Keratinocyte (primary cell): ENCODE measurements at regions not wholly inside any gene's neighbourhood (a gene's known extent, or its start where the extent isn't known, plus 50 kb on each side); places are given as distances from the start of the nearest gene placed in this dataset.

Experiments used
- DNase-seq: peaks from one replicate; pipeline ENCODE4 v3.0.0-alpha.2; 2011; ENCODE audit warnings: low read depth, missing footprints, low spot score
- FAIRE-seq: peaks from 2 replicates; lab custom pipeline; 2011; peaks lifted over from hg19 to GRCh38; lab: Jason Lieb, UNC
- H2AFZ ChIP-seq: 2 replicates; pipeline ENCODE4 v1.6.0; 2012; ENCODE audit warnings: low read length, control low read depth, inconsistent platforms; ENCODE audit not compliant: control insufficient read depth
- H3K27ac ChIP-seq: 2 replicates; pipeline ENCODE4 v1.5.1; 2011; ENCODE audit warnings: low read length; ENCODE audit not compliant: control insufficient read depth, insufficient read depth
- H3K27me3 ChIP-seq: 3 replicates; pipeline ENCODE4 v1.6.0; 2011; ENCODE audit warnings: low read length; ENCODE audit not compliant: control insufficient read depth, insufficient read depth; ENCODE audit errors: extremely low read depth
- H3K36me3 ChIP-seq, 2 experiments: 2 replicates in 1 of 2; 3 replicates in 1 of 2; pipeline ENCODE4 v1.5.1; 2011; ENCODE audit warnings: low read length in 2 of 2, mild to moderate bottlenecking in 1 of 2; ENCODE audit not compliant: control insufficient read depth in 2 of 2, insufficient read depth in 2 of 2; ENCODE audit errors: extremely low read depth in 1 of 2
- H3K4me1 ChIP-seq: 3 replicates; pipeline ENCODE4 v1.5.1; 2011; ENCODE audit warnings: low read length; ENCODE audit not compliant: control insufficient read depth, insufficient read depth; ENCODE audit errors: extremely low read depth
- H3K4me2 ChIP-seq: 3 replicates; pipeline ENCODE4 v1.6.0; 2011; ENCODE audit warnings: low read depth, low read length; ENCODE audit not compliant: control insufficient read depth, insufficient read depth; ENCODE audit errors: extremely low read depth
- H3K4me3 ChIP-seq, 3 experiments: fragments of 200-600 bp in 1 of 3; sonication (generic) in 1 of 3; 2 replicates in 2 of 3; 3 replicates in 1 of 3; pipeline ENCODE4 v1.5.1; 2011 to 2016; ENCODE audit warnings: low read length in 3 of 3, mild to moderate bottlenecking in 3 of 3, control low read depth in 2 of 3, inconsistent platforms in 1 of 3, low read depth in 1 of 3, mixed read lengths in 1 of 3, mixed run types in 1 of 3, moderate library complexity in 1 of 3; ENCODE audit not compliant: control insufficient read depth in 2 of 3, insufficient read depth in 2 of 3; ENCODE audit errors: extremely low read depth in 1 of 3
- H3K79me2 ChIP-seq: 2 replicates; pipeline ENCODE4 v1.6.0; 2012; ENCODE audit warnings: low read length; ENCODE audit not compliant: control insufficient read depth, insufficient read depth
- H3K9ac ChIP-seq: 3 replicates; pipeline ENCODE4 v1.6.0; 2011; ENCODE audit warnings: low read length; ENCODE audit not compliant: control insufficient read depth, insufficient read depth; ENCODE audit errors: extremely low read depth
- H3K9me1 ChIP-seq: 3 replicates; pipeline ENCODE4 v1.6.0; 2011; ENCODE audit warnings: low read length; ENCODE audit not compliant: control insufficient read depth, insufficient read depth; ENCODE audit errors: extremely low read depth
- H3K9me3 ChIP-seq: 2 replicates; pipeline ENCODE4 v1.5.1; 2012; ENCODE audit warnings: low read depth, low read length; ENCODE audit not compliant: control insufficient read depth
- H4K20me1 ChIP-seq: 3 replicates; pipeline ENCODE4 v1.6.0; 2011; ENCODE audit warnings: low read length; ENCODE audit not compliant: control insufficient read depth, insufficient read depth; ENCODE audit errors: extremely low read depth
- EZH2 ChIP-seq: IDR thresholded peaks from one replicate; pipeline ENCODE4 v1.6.1; 2012; ENCODE audit warnings: inconsistent platforms, mild to moderate bottlenecking, low read length, moderate library complexity
- dilution Hi-C: fragments of 300-500 bp; cut with MboI; formaldehyde crosslinking; loops from one replicate; pipeline ENCODE4 v1.7.0; 2020; ENCODE audit warnings: low sequenced_read_pairs; ENCODE audit not compliant: extremely low pct_ligation_motif_present
- TF ChIP-seq, protein P1 (sequence below), 3 experiments: IDR thresholded peaks in 1 of 3; conservative IDR thresholded peaks in 1 of 3; optimal IDR thresholded peaks in 1 of 3; 2 replicates in 2 of 3; 3 replicates in 1 of 3; pipeline versions ENCODE3 to v1.5.1; 2011; ENCODE audit warnings: low read length in 3 of 3, mild to moderate bottlenecking in 3 of 3, moderate library complexity in 2 of 3, control low read depth in 1 of 3, inconsistent platforms in 1 of 3; ENCODE audit not compliant: insufficient read depth in 2 of 3; ENCODE audit errors: extremely low read depth in 1 of 3

DNA sequence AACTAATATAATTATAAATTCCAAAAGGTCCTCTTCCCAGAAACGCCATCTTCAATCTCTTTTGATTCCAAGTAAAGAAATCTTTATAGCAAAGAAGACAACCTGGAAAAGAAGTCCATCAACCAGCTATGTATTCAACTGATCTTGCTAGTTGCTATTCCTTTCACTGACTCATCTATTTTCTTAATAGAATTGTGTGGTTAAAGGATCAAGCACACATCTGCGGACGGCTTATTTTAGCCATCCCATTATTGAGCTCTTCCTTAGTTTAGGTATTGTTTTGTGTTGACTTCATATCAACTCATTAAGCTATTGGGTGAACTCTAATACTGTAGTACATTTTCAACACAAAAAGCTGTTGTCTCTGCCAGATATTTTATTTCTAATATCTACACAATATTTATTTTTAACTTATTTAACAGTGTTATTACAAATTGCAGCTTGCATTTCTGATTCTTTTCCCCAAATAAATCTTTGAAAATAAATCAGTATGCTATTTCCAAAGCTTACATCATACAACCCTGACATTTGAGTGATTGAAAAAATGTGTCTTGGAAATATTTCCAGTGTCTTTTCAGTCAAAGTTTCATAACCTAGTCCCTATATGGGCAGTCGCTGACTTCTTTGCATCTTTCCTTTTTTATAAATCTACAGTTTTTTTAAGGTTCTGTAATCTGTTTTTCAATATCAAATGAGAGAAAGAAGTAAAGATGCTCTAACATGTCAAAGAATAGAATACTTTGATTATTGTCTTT is 158.8 kb upstream of the SPRY2 start:
- FAIRE-seq: no peak
- no peaks in the 10 kb centered on the region for H3K79me2 ChIP-seq
- no peak overlapping the region for H3K9ac ChIP-seq
- H3K9me1 ChIP-seq: no peaks in the 10 kb centered on the region
- TF ChIP-seq EZH2: no peak
- TF ChIP-seq, protein P1, sequence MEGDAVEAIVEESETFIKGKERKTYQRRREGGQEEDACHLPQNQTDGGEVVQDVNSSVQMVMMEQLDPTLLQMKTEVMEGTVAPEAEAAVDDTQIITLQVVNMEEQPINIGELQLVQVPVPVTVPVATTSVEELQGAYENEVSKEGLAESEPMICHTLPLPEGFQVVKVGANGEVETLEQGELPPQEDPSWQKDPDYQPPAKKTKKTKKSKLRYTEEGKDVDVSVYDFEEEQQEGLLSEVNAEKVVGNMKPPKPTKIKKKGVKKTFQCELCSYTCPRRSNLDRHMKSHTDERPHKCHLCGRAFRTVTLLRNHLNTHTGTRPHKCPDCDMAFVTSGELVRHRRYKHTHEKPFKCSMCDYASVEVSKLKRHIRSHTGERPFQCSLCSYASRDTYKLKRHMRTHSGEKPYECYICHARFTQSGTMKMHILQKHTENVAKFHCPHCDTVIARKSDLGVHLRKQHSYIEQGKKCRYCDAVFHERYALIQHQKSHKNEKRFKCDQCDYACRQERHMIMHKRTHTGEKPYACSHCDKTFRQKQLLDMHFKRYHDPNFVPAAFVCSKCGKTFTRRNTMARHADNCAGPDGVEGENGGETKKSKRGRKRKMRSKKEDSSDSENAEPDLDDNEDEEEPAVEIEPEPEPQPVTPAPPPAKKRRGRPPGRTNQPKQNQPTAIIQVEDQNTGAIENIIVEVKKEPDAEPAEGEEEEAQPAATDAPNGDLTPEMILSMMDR (optimal IDR thresholded peaks at IDR 0.05 in 1 of 3, IDR thresholded peaks at IDR 0.05 in 1 of 3, conservative IDR thresholded peaks at IDR 0.05 in 1 of 3; ENCODE audit: extremely low read depth in 1 of 3, insufficient read depth in 2 of 3, low read length in 3 of 3): no peak
- no peaks in the 10 kb centered on the region for H3K9me3 ChIP-seq
- no peak overlapping the region for H3K27ac ChIP-seq
- no peak for DNase-seq
- no peak overlapping the region for H3K4me2 ChIP-seq
- H2AFZ ChIP-seq: no peak overlapping the region
- no peaks in the 10 kb centered on the region for H3K36me3 ChIP-seq
- dilution Hi-C loops: no loop called here
- H3K4me3 ChIP-seq: no peak overlapping the region
- H3K27me3 ChIP-seq: no peaks in the 10 kb centered on the region
- H4K20me1 ChIP-seq: no peaks in the 10 kb centered on the region
- no peaks in the 10 kb centered on the region for H3K4me1 ChIP-seq

DNA sequence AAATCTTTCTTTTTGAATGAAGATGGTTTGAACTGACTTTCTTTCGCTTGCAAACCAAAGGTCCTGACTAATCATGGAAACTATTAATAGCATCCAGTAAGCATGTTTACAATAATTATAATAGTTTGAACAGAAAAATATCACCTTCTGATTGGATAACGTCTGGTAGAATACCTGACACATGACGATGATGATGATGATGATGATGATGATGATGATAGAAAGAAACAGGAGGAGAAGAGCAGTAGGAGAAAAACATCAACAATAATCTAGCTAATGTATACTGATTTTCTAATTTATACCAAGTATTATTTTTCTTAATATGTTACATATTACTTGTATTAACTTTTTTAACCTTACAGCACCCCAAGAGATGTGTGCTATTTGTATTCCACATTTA is 157.5 kb upstream of the SPRY2 start:
- H3K27me3 ChIP-seq: no peaks in the 10 kb centered on the region
- DNase-seq (no peak), FAIRE-seq (no peak)
- no peak overlapping the region for H3K4me2 ChIP-seq
- H3K36me3 ChIP-seq: no peaks in the 10 kb centered on the region
- dilution Hi-C loops: no loop called here
- H2AFZ ChIP-seq: no peak overlapping the region
- no peaks in the 10 kb centered on the region for H3K4me1 ChIP-seq
- no peaks in the 10 kb centered on the region for H3K9me1 ChIP-seq
- no peaks in the 10 kb centered on the region for H4K20me1 ChIP-seq
- H3K9ac ChIP-seq: no peak overlapping the region
- H3K27ac ChIP-seq: no peak overlapping the region
- no peak for TF ChIP-seq EZH2
- TF ChIP-seq, protein P1 (optimal IDR thresholded peaks at IDR 0.05 in 1 of 3, IDR thresholded peaks at IDR 0.05 in 1 of 3, conservative IDR thresholded peaks at IDR 0.05 in 1 of 3; ENCODE audit: extremely low read depth in 1 of 3, insufficient read depth in 2 of 3, low read length in 3 of 3): no peak
- no peaks in the 10 kb centered on the region for H3K9me3 ChIP-seq
- no peak overlapping the region for H3K4me3 ChIP-seq
- H3K79me2 ChIP-seq: no peaks in the 10 kb centered on the region
